HCT116 (cell line): ENCODE measurements at regions not wholly inside any gene's neighbourhood (a gene's known extent, or its start where the extent isn't known, plus 50 kb on each side); places are given as distances from the start of the nearest gene placed in this dataset.

Experiments
- ATAC-seq: fragments of 200-7000 bp; cut with Tn5 transposase; 2 replicates; pipeline ENCODE4 v1.9.1; 2020; ENCODE audit warnings: mild to moderate bottlenecking, moderate library complexity
- BruUV-seq: library from RNA; stranded (reverse); fragments of 400-500 nt; replicated peaks from 2 replicates; lab custom pipeline; 2021; lab: Mats Ljungman, UMichigan
- CTCF ChIA-PET: fragments of 300-600 bp; sonication (Branson Sonifier 250); formaldehyde crosslinking; loops from one replicate; lab custom pipeline; 2021; ENCODE audit warnings: antibody characterized with exemption; lab: Charles Lee
- POLR2A ChIA-PET: fragments of 300-600, 350-600 bp; sonication (Branson Sonifier 250); formaldehyde crosslinking; loops from one replicate; lab custom pipeline; 2021; ENCODE audit warnings: antibody characterized with exemption; lab: Charles Lee
- RAD21 ChIA-PET, 2 experiments: fragments of 300-600 bp; sonication (Branson Sonifier 250); formaldehyde crosslinking; loops; one replicate each; lab custom pipeline; 2023; ENCODE audit warnings: low total read pairs in 2 of 2; ENCODE audit not compliant: uncharacterized antibody in 2 of 2, unreplicated experiment in 2 of 2, low non-redundant PET in 1 of 2; lab: Charles Lee
- DNase-seq: peaks from one replicate; pipeline ENCODE4 v3.0.0-alpha.2; 2010; ENCODE audit warnings: low read depth, low spot score
- H2AFZ ChIP-seq: fragments of 200-600 bp; shearing (Covaris generic), sonication (generic); 2 replicates; pipeline ENCODE4 v1.6.1; 2017; ENCODE audit warnings: low read depth, mixed run types, mixed read lengths, antibody characterized with exemption, low read length; ENCODE audit not compliant: poor library complexity, severe bottlenecking
- H3K27ac ChIP-seq: 2 replicates; pipeline ENCODE4 v1.5.1; 2012; ENCODE audit warnings: low read depth, low read length
- H3K27me3 ChIP-seq: fragments of 200-600 bp; sonication (generic); 2 replicates; pipeline ENCODE4 v1.6.1; 2016; ENCODE audit warnings: mixed run types, low read length, mixed read lengths; ENCODE audit not compliant: insufficient read depth
- H3K36me3 ChIP-seq, 2 experiments: fragments of 200-500 bp in 1 of 2; fragments of 200-600 bp in 1 of 2; sonication (Bioruptor generic) in 1 of 2; sonication (generic) in 1 of 2; 2 replicates each; pipeline versions ENCODE4 v1.5.1 to v1.6.1; 2014 to 2016; ENCODE audit warnings: low read length in 2 of 2, inconsistent platforms in 1 of 2, mixed read lengths in 1 of 2, mixed run types in 1 of 2; ENCODE audit not compliant: insufficient read depth in 2 of 2, control insufficient read depth in 1 of 2
- H3K4me1 ChIP-seq, 2 experiments: fragments of 200-600 bp in 1 of 2; sonication (generic) in 1 of 2; 2 replicates each; pipeline versions ENCODE4 v1.5.1 to v1.6.1; 2012 to 2017; ENCODE audit warnings: low read length in 2 of 2, inconsistent platforms in 1 of 2, mild to moderate bottlenecking in 1 of 2, mixed read lengths in 1 of 2, mixed run types in 1 of 2, moderate library complexity in 1 of 2; ENCODE audit not compliant: insufficient read depth in 2 of 2, control insufficient read depth in 1 of 2
- H3K4me2 ChIP-seq: fragments of 200-600 bp; sonication (generic); 2 replicates; pipeline ENCODE4 v1.6.1; 2017; ENCODE audit warnings: mixed run types, low read length, mixed read lengths
- H3K4me3 ChIP-seq, 2 experiments: fragments of 200-600 bp in 1 of 2; sonication (generic) in 1 of 2; replicated peaks in 1 of 2; 2 replicates each; pipeline ENCODE4 v1.5.1; 2011 to 2016; ENCODE audit warnings: low read length in 2 of 2, control low read depth in 1 of 2, low read depth in 1 of 2, mild to moderate bottlenecking in 1 of 2, mixed read lengths in 1 of 2, mixed run types in 1 of 2
- H3K79me2 ChIP-seq: fragments of 200-600 bp; sonication (generic); 2 replicates; pipeline ENCODE4 v1.6.1; 2017; ENCODE audit warnings: mild to moderate bottlenecking, mixed run types, low read length, moderate library complexity, mixed read lengths; ENCODE audit not compliant: insufficient read depth
- H3K9ac ChIP-seq: fragments of 200-600 bp; sonication (generic); 2 replicates; pipeline ENCODE4 v1.6.1; 2016; ENCODE audit warnings: low read length, mixed read lengths
- H3K9me2 ChIP-seq: fragments of 200-600 bp; sonication (generic), shearing (Covaris generic); 2 replicates; pipeline ENCODE4 v1.6.1; 2017; ENCODE audit warnings: mixed run types, mild to moderate bottlenecking, moderate library complexity; ENCODE audit not compliant: insufficient read depth
- H3K9me3 ChIP-seq, 2 experiments: fragments of 200-500 bp in 1 of 2; fragments of 200-600 bp in 1 of 2; sonication (Bioruptor generic) in 1 of 2; sonication (generic) in 1 of 2; 2 replicates each; pipeline ENCODE4 v1.6.1; 2014 to 2017; ENCODE audit warnings: low read length in 2 of 2, mixed read lengths in 2 of 2, inconsistent platforms in 1 of 2, low read depth in 1 of 2, mild to moderate bottlenecking in 1 of 2, mixed run types in 1 of 2, moderate library complexity in 1 of 2; ENCODE audit not compliant: control insufficient read depth in 1 of 2, insufficient read depth in 1 of 2
- H4K20me1 ChIP-seq: fragments of 200-600 bp; sonication (generic), shearing (Covaris generic); 2 replicates; pipeline ENCODE4 v1.6.1; 2017; ENCODE audit warnings: mixed run types, mild to moderate bottlenecking, moderate library complexity; ENCODE audit not compliant: insufficient read depth
- ATF3 ChIP-seq: IDR thresholded peaks from 2 replicates; pipeline ENCODE4 v1.6.1; 2012
- CEBPB ChIP-seq: IDR thresholded peaks from 2 replicates; pipeline ENCODE4 v1.6.1; 2012; ENCODE audit warnings: low read depth
- CTCF ChIP-seq, 3 experiments: fragments of 200-600 bp in 1 of 3; sonication (generic) in 1 of 3; IDR thresholded peaks in 2 of 3; conservative IDR thresholded peaks in 1 of 3; 2 replicates each; pipeline ENCODE4 v1.5.1; 2012 to 2017; ENCODE audit warnings: low read depth in 2 of 3, low read length in 2 of 3, antibody characterized with exemption in 1 of 3, borderline replicate concordance in 1 of 3, control low read depth in 1 of 3, mild to moderate bottlenecking in 1 of 3, mixed read lengths in 1 of 3, mixed run types in 1 of 3, moderate library complexity in 1 of 3; ENCODE audit not compliant: insufficient read depth in 1 of 3
- EGR1 ChIP-seq: IDR thresholded peaks from 2 replicates; pipeline ENCODE4 v1.6.1; 2012; ENCODE audit warnings: low read depth
- ELF1 ChIP-seq: IDR thresholded peaks from 2 replicates; pipeline ENCODE4 v1.6.1; 2012; ENCODE audit warnings: low read depth, borderline replicate concordance
- EZH2phosphoT487 ChIP-seq: fragments of 200-600 bp; IDR thresholded peaks from 2 replicates; pipeline ENCODE4 v1.6.1; 2018; ENCODE audit warnings: antibody characterized with exemption, borderline replicate concordance
- FOSL1 ChIP-seq: IDR thresholded peaks from 2 replicates; pipeline ENCODE4 v1.6.1; 2012; ENCODE audit warnings: low read depth
- JUND ChIP-seq: IDR thresholded peaks from 2 replicates; pipeline ENCODE4 v1.6.1; 2012
- MAX ChIP-seq: IDR thresholded peaks from 2 replicates; pipeline ENCODE4 v1.6.1; 2012
- POLR2A ChIP-seq: IDR thresholded peaks from 2 replicates; pipeline ENCODE4 v1.7.0; 2011; ENCODE audit warnings: borderline replicate concordance; ENCODE audit not compliant: insufficient read depth, insufficient read length; ENCODE audit errors: extremely low read depth
- POLR2AphosphoS5 ChIP-seq: IDR thresholded peaks from 2 replicates; pipeline ENCODE4 v1.6.1; 2011; ENCODE audit warnings: mild to moderate bottlenecking, low read depth, low read length, moderate library complexity
- RAD21 ChIP-seq: IDR thresholded peaks from 2 replicates; pipeline ENCODE4 v1.6.1; 2012; ENCODE audit warnings: low read depth, mild to moderate bottlenecking
- REST ChIP-seq: IDR thresholded peaks from 2 replicates; pipeline ENCODE4 v1.6.1; 2012; ENCODE audit warnings: low read depth
- SIN3A ChIP-seq: IDR thresholded peaks from 2 replicates; pipeline ENCODE4 v1.6.1; 2012; ENCODE audit warnings: low read depth
- SP1 ChIP-seq: IDR thresholded peaks from 2 replicates; pipeline ENCODE4 v1.6.1; 2012; ENCODE audit warnings: low read depth
- TCF7L2 ChIP-seq: IDR thresholded peaks from 2 replicates; pipeline ENCODE4 v1.7.0; 2011; ENCODE audit warnings: borderline replicate concordance, inconsistent platforms; ENCODE audit not compliant: insufficient read depth, insufficient read length; ENCODE audit errors: extremely low read depth
- ZBTB33 ChIP-seq: IDR thresholded peaks from 2 replicates; pipeline ENCODE4 v1.6.1; 2011; ENCODE audit warnings: mild to moderate bottlenecking, low read length, moderate library complexity; ENCODE audit not compliant: insufficient replicate concordance; ENCODE audit errors: extremely low read depth
- ZFX ChIP-seq: fragments of 450-650 bp; IDR thresholded peaks from 2 replicates; pipeline ENCODE4 v1.6.1; 2017
- intact Hi-C: fragments of 100-400 bp; cut with micrococcal nuclease; formaldehyde crosslinking; loops from 2 replicates; pipeline ENCODE4 v1.10.0; 2022

- ChIA-PET CTCF (no interaction called here), RAD21 (no interaction called here), POLR2A (no interaction called here)
- Histone ChIP-seq H3K27ac (no peak overlapping the region), H3K9ac (no peak overlapping the region), H4K20me1 (no peaks in the 10 kb centered on the region), H3K9me3 (no peaks in the 10 kb centered on the region), H3K4me3 (no peak overlapping the region), H3K4me1 (no peaks in the 10 kb centered on the region), H2AFZ (no peak overlapping the region), H3K36me3 (no peaks in the 10 kb centered on the region), H3K4me2 (no peak overlapping the region), H3K27me3 (no peaks in the 10 kb centered on the region), H3K9me2 (no peaks in the 10 kb centered on the region), H3K79me2 (no peaks in the 10 kb centered on the region)
- DNase-seq (no peak), ATAC-seq (no peak)
- no TSS peak for BruUV-seq
- intact Hi-C loops, result no loop called here
- TF ChIP-seq REST (no peak), POLR2AphosphoS5 (no peak), RAD21 (no peak), ELF1 (no peak), FOSL1 (no peak), CTCF (IDR thresholded peaks at IDR 0.05 in 2 of 3, conservative IDR thresholded peaks at IDR 0.05 in 1 of 3; ENCODE audit: borderline replicate concordance in 1 of 3, insufficient read depth in 1 of 3, low read depth in 2 of 3, low read length in 2 of 3) (no peak), ZBTB33 (no peak), ATF3 (no peak), EZH2phosphoT487 (no peak), EGR1 (no peak), SP1 (no peak), CEBPB (no peak), POLR2A (no peak), ZFX (no peak), TCF7L2 (no peak), MAX (no peak), JUND (no peak), SIN3A (no peak)
Observed at GRCh38 chr3:189502676-189503257, 128.4 kb upstream of the TP63 start.
